SK-N-DZ (cell line): ENCODE measurements at regions not wholly inside any gene's neighbourhood (a gene's known extent, or its start where the extent isn't known, plus 50 kb on each side); places are given as distances from the start of the nearest gene placed in this dataset.

ENCODE experiments used
- DNase-seq: peaks from one replicate; pipeline ENCODE4 v3.0.0-alpha.2; 2015; ENCODE audit warnings: low spot score

DNA sequence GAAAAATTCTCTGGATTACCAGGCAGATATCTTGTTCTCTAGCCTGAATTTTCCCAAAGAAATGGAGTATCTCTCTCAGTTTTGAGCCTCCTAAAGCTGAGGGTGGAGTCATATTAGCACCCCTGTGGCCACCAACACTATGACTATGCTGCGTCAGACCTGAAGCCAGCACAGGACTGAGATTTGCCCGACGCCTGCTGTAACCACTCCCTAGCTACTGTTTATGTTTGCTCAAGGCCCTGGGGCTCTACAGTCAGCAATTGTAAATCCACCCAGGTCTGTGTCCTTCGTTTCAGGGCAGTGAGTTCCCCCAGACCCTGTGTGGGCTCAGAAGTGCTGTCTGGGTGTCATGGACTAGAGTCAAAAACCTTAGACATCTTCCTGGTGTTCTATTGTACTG lies 61.4 kb downstream of the ZXDA start:
- DNase-seq = no peak

DNA sequence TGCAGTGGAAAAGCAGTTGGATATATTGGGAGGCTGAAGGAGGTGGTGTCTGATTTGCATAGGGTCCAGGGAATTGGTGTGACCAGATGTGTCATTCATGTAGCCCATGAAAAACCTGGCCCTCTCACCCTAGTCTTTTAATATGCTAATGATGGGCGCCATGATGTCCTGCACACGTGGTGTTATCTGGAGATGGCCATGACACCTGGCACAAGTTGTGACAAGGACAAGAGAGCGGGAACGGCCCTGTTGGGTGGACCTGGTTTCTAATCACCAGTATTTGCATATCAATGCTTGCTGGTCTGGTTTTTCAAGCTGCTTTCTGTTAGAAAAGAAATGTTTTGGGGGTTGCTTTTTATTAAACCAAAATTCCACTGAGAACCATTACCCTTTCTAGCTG lies 87.4 kb downstream of the ZXDA start:
- DNase-seq = no peak

DNA sequence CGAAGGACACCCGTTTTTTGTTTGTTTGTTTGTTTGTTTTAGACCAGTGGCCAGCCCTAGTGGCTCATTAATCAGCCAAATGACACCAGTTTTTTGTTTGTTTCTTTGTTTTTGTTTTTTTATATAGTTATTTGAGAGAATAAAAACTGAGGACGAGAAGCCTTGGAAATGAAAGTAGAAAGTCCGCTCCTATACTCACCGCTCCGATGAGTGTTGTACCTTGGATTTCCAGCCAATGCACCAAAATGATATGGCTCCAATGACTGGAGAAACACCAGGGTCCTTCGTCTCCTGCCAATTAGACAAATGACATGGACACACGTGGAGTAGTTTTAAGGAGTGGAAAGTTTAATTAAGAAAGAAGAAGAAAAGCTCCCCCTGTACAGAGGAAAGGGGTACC lies 87.9 kb downstream of the ZXDA start:
- no peak for DNase-seq

DNA sequence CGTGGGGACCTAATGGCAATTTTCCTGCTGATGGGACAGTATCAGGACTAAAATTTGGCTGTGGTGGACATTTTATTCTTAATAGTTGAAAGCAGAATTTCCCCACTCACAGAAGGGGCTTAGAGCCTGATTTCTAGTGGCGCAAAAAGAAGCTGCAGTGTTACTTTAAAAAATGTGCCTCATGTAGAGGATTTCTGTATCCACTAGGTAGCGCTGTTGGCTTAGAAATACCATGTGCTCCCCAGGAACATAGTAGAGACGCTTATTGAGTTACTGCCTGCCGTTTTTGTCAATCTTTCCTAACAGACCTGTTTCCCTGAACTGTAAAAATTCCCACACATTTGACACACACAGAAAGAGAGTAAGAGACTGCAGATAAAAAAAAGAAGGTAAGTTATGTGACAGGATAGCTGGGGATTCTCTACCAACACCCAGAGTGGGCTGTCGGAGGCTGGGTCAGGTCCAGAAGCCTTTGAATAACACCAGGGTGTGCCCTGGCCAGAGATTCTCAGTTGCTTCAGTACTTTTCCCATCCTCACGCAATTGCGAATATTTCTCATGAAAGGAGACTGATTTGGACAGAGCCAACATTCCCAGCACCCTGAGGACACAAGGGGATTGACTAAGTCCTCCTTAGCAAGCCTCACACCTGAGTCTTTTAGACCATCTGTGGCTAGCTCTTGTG lies 88.4 kb downstream of the ZXDA start:
- DNase-seq = peak; percentile 52

DNA sequence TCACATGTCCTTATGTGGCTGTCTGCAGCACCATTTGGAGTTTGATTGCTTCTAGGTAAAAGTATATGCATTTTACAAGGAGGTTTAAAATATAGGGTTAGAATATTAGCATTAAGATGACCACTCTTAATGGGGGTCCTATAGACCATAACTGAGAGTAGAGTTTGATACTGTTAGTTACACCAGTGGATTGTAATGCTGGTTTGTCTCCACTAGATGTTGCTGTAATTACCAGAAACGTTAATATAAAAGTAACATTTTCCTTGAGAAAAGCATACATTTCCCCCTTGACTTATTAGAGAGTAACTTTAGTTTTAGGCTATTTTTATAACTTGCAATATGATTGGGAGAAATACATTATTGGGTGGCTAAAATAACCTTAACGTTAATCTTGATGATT lies 93.0 kb downstream of the ZXDA start:
- no peak for DNase-seq

DNA sequence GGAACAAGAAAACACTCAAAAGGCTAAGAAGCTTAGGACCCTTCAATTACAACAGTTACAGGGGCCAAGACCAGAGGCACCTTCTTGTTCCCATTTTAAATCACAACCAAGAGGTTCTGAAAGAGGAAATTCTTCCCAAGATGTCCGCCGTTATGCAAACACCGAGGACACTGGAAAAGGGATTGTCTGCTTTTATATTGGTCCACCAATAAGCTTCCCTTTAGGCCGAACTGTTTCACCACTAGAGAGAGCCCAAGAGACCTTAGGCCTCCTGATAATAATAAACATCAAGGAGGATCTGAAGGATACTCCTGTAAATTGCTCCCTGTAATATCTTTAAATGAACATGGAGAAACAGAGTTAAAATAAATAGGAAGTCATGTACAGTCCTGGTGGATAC lies 92.6 kb upstream of the NLRP2B start:
- DNase-seq = no peak

DNA sequence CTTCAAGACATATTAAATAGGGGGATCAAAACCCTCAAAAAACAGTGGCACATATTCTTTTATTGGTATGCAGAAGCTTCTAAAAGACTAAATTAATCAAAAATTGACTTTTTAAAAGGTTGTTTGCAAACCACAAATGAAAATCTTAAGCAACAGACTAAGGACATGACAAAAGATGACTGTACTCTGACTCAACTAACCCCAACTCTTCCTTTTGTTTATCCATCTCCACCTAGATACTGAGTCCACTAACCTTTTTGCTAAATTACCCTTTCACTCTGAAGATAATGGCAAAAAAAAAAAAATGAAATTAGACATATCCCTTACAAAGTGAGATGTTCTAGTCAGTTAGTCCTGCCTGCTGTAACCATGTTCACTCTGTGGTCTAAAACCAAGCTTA lies 91.6 kb upstream of the NLRP2B start:
- no peak for DNase-seq

DNA sequence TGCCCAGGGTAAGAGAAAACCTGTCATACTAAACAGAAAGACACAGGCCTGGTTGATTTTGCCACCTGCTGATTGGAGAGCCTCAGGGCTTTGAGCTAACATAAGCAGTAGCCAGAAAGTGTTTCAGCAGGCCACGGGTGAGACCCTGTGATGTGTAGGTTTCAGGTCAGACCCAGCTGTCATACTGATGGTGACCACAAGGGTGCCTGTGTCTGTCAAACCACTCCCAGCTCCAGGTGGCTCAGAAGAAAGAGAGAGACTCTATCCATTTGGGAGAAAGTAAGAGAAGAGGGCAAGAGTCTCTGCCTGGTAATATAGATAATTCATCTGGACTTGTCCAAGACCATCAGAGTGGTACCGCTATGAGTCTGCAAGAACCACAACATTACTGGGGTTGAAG lies 72.8 kb upstream of the NLRP2B start:
- no peak for DNase-seq

DNA sequence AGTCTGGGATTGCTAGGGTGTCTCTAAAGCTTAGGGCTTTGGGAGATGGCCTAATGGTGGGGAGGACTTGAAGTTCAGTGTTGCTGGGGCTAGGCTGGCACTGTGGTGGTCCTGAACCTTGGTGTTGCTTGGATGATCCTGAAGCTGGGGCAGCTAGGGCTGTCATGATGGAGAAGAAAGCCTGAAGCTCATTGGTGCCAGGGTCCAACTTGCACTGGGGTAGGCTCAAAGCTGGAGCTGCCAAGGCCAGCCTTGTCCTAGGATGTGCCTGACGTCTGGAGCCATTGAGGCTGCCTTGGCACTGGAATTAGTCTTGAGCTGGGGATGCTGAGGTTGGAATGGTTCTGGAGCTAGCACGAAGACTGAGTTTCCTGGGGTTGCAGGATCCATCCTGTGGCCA lies 61.0 kb upstream of the NLRP2B start:
- no peak for DNase-seq

DNA sequence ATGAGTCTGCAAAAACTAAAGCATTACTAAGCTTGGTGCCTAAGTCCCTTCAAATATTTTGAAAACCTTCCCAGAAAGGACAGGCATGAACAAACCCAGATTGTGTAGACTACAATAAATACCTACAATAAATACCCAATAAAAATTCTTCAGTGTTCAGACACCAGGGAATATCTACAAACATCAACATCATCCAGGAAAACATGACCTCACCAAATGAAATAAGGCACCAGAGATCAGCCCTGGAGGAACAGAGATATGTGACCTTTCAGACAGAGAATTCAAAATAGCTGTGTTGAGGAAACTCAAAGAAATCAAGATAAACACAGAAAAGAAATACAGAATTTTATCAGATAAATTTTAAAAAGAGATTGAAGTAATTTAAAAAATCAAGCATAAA lies 57.8 kb upstream of the NLRP2B start:
- no peak for DNase-seq
